ENCODE measurements at regions not wholly inside any gene's neighbourhood (a gene's known extent, or its start where the extent isn't known, plus 50 kb on each side); places are given as distances from the start of the nearest gene placed in this dataset.
A peak's percentile ranks its signal among the peaks of the same experiment; 100 is the strongest.

GRCh38 chr3:194986208-194987043, 284.5 kb downstream of the XXYLT1 start:
- Histone ChIP-seq H3K4me3 (replicated peaks in 1 of 3; ENCODE audit: insufficient read depth in 1 of 3, low read depth in 2 of 3, low read length in 3 of 3) (no peak overlapping the region), H3K36me3 (replicated peaks in 1 of 2; ENCODE audit: control insufficient read depth in 1 of 2, insufficient read depth in 2 of 2, low read length in 2 of 2) (no peaks in the 10 kb centered on the region), H3K4me1 (ENCODE audit: insufficient read depth, low read length) (peaks cover 22% of the 10 kb centered on the region), H3K27ac (ENCODE audit: extremely low read length, insufficient read depth, low read length) (no peak overlapping the region), H3K4me2 (ENCODE audit: low read depth, low read length) (peak overlapping the region; percentile 11; the same call in 1 of the 2 replicates), H4K20me1 (ENCODE audit: insufficient read depth, low read length) (no peaks in the 10 kb centered on the region), H3K9me3 (ENCODE audit: low read length) (no peaks in the 10 kb centered on the region), H3K79me2 (ENCODE audit: insufficient read depth, low read length) (no peaks in the 10 kb centered on the region), H2AFZ (ENCODE audit: low read length) (no peak overlapping the region), H3K9ac (ENCODE audit: insufficient read depth, low read depth, low read length) (no peak overlapping the region), H3K27me3 (ENCODE audit: control insufficient read depth in 1 of 2, insufficient read depth in 2 of 2, low read length in 2 of 2) (peaks cover 5 to 17% of the 10 kb centered on the region in 2 experiments; a peak in 4 of 5 replicates)
- no peak for ATAC-seq
- 33% methylated on average over 17 of the region's 17 CpGs for WGBS (ENCODE audit: low lambda C conversion rate)
- intact Hi-C loops (cut with micrococcal nuclease; ENCODE audit: unreplicated experiment) = no loop called here
- CTCF ChIA-PET (ENCODE audit: low intra/inter-chr PET ratio, low total read pairs) = no interaction called here
- TF ChIP-seq MAFK (conservative IDR thresholded peaks at IDR 0.05 in 1 of 2, IDR thresholded peaks at IDR 0.05 in 1 of 2; ENCODE audit: low read length in 2 of 2) (peak; percentile 23 to 39; a peak in 2 of 4 replicates), NFAT5 (CRISPR knock-in tag; IDR thresholded peaks at IDR 0.05) (no peak), RARA (CRISPR knock-in tag; IDR thresholded peaks at IDR 0.05) (no peak), GPBP1L1 (CRISPR knock-in tag; IDR thresholded peaks at IDR 0.05) (no peak), CREM (IDR thresholded peaks at IDR 0.05) (no peak), CREM (CRISPR knock-in tag; IDR thresholded peaks at IDR 0.05) (no peak), ZBTB10 (CRISPR knock-in tag; IDR thresholded peaks at IDR 0.05; ENCODE audit: borderline replicate concordance) (no peak), ZNF614 (CRISPR knock-in tag; IDR thresholded peaks at IDR 0.05; ENCODE audit: borderline replicate concordance) (no peak), SP2 (CRISPR knock-in tag; IDR thresholded peaks at IDR 0.05) (no peak), ZNF33B (CRISPR knock-in tag; IDR thresholded peaks at IDR 0.05) (no peak), CEBPB (IDR thresholded peaks at IDR 0.05; ENCODE audit: borderline replicate concordance, low read depth, low read length) (peak; percentile 50; the same call in 1 of the 2 replicates), SP4 (CRISPR knock-in tag; IDR thresholded peaks at IDR 0.05) (no peak), KLF9 (CRISPR knock-in tag; IDR thresholded peaks at IDR 0.05; ENCODE audit: low read depth) (no peak), POLR2G (IDR thresholded peaks at IDR 0.05; ENCODE audit: low read depth, low read length) (no peak), CEBPG (CRISPR knock-in tag; IDR thresholded peaks at IDR 0.05) (peak; percentile 33)
- POLR2A ChIA-PET = no interaction called here
- BruUV-seq (replicated peaks) = no TSS peak
- DNase-seq (ENCODE audit: low spot score) = peak; percentile 25
- FAIRE-seq = no peak
- in situ Hi-C loops (cut with HindIII; ENCODE audit: extremely low pct_ligation_motif_present, low pct_unique_long_range_greater_than_20kb) = no loop called here
